H1 (cell line): ENCODE measurements at regions not wholly inside any gene's neighbourhood (a gene's known extent, or its start where the extent isn't known, plus 50 kb on each side); places are given as distances from the start of the nearest gene placed in this dataset.

Source experiments
- CBX8 ChIP-seq: fragments of 300-800, 300-1000 bp; sonication (generic); IDR thresholded peaks from 2 replicates; pipeline ENCODE4 v1.7.1; 2016; ENCODE audit warnings: low read depth, low read length, borderline replicate concordance
- EGR1 ChIP-seq: IDR thresholded peaks from 2 replicates; pipeline ENCODE4 v1.6.1; 2011; ENCODE audit warnings: low read depth, low read length, borderline replicate concordance
- EZH2 ChIP-seq: fragments of 200-600 bp; sonication (generic); IDR thresholded peaks from 2 replicates; pipeline ENCODE4 v1.7.1; 2012; ENCODE audit warnings: low read depth, mild to moderate bottlenecking, moderate library complexity, low read length, inconsistent platforms; ENCODE audit not compliant: severe bottlenecking
- HDAC6 ChIP-seq: IDR thresholded peaks from one replicate; pipeline ENCODE4 v1.7.1; 2012; ENCODE audit warnings: low read depth, mild to moderate bottlenecking, inconsistent platforms, low read length, moderate library complexity
- NANOG ChIP-seq: IDR thresholded peaks from 2 replicates; pipeline ENCODE4 v1.6.1; 2011; ENCODE audit warnings: low read length, low read depth, mild to moderate bottlenecking, inconsistent platforms; ENCODE audit not compliant: insufficient read depth, poor library complexity, severe bottlenecking
- RFX5 ChIP-seq: IDR thresholded peaks from 2 replicates; pipeline ENCODE4 v1.6.1; 2011; ENCODE audit warnings: low read depth, low read length, improper control_type of control experiment, borderline replicate concordance
- SIX5 ChIP-seq: IDR thresholded peaks from 2 replicates; pipeline ENCODE4 v1.6.1; 2011; ENCODE audit warnings: mild to moderate bottlenecking, low read depth, low read length
- TCF12 ChIP-seq: IDR thresholded peaks from 2 replicates; pipeline ENCODE4 v1.6.1; 2011; ENCODE audit warnings: low read depth, mild to moderate bottlenecking, low read length
- USF2 ChIP-seq: IDR thresholded peaks from 2 replicates; pipeline ENCODE4 v1.6.1; 2011; ENCODE audit warnings: low read length, improper control_type of control experiment
- ZNF274 ChIP-seq: IDR thresholded peaks from 2 replicates; pipeline ENCODE4 v1.7.0; 2012; ENCODE audit warnings: low read length, borderline replicate concordance; ENCODE audit errors: extremely low read depth
- TF ChIP-seq, protein P1 (sequence below): fragments of 300-600 bp; sonication (generic); IDR thresholded peaks from 2 replicates; pipeline ENCODE4 v1.7.1; 2012; ENCODE audit warnings: low read length, moderate library complexity, mild to moderate bottlenecking, inconsistent platforms; ENCODE audit not compliant: insufficient replicate concordance

GRCh38 chr17:20783091-20783490, 203.6 kb downstream of the CDRT15L2 start (continued):
- TF ChIP-seq, protein P1, sequence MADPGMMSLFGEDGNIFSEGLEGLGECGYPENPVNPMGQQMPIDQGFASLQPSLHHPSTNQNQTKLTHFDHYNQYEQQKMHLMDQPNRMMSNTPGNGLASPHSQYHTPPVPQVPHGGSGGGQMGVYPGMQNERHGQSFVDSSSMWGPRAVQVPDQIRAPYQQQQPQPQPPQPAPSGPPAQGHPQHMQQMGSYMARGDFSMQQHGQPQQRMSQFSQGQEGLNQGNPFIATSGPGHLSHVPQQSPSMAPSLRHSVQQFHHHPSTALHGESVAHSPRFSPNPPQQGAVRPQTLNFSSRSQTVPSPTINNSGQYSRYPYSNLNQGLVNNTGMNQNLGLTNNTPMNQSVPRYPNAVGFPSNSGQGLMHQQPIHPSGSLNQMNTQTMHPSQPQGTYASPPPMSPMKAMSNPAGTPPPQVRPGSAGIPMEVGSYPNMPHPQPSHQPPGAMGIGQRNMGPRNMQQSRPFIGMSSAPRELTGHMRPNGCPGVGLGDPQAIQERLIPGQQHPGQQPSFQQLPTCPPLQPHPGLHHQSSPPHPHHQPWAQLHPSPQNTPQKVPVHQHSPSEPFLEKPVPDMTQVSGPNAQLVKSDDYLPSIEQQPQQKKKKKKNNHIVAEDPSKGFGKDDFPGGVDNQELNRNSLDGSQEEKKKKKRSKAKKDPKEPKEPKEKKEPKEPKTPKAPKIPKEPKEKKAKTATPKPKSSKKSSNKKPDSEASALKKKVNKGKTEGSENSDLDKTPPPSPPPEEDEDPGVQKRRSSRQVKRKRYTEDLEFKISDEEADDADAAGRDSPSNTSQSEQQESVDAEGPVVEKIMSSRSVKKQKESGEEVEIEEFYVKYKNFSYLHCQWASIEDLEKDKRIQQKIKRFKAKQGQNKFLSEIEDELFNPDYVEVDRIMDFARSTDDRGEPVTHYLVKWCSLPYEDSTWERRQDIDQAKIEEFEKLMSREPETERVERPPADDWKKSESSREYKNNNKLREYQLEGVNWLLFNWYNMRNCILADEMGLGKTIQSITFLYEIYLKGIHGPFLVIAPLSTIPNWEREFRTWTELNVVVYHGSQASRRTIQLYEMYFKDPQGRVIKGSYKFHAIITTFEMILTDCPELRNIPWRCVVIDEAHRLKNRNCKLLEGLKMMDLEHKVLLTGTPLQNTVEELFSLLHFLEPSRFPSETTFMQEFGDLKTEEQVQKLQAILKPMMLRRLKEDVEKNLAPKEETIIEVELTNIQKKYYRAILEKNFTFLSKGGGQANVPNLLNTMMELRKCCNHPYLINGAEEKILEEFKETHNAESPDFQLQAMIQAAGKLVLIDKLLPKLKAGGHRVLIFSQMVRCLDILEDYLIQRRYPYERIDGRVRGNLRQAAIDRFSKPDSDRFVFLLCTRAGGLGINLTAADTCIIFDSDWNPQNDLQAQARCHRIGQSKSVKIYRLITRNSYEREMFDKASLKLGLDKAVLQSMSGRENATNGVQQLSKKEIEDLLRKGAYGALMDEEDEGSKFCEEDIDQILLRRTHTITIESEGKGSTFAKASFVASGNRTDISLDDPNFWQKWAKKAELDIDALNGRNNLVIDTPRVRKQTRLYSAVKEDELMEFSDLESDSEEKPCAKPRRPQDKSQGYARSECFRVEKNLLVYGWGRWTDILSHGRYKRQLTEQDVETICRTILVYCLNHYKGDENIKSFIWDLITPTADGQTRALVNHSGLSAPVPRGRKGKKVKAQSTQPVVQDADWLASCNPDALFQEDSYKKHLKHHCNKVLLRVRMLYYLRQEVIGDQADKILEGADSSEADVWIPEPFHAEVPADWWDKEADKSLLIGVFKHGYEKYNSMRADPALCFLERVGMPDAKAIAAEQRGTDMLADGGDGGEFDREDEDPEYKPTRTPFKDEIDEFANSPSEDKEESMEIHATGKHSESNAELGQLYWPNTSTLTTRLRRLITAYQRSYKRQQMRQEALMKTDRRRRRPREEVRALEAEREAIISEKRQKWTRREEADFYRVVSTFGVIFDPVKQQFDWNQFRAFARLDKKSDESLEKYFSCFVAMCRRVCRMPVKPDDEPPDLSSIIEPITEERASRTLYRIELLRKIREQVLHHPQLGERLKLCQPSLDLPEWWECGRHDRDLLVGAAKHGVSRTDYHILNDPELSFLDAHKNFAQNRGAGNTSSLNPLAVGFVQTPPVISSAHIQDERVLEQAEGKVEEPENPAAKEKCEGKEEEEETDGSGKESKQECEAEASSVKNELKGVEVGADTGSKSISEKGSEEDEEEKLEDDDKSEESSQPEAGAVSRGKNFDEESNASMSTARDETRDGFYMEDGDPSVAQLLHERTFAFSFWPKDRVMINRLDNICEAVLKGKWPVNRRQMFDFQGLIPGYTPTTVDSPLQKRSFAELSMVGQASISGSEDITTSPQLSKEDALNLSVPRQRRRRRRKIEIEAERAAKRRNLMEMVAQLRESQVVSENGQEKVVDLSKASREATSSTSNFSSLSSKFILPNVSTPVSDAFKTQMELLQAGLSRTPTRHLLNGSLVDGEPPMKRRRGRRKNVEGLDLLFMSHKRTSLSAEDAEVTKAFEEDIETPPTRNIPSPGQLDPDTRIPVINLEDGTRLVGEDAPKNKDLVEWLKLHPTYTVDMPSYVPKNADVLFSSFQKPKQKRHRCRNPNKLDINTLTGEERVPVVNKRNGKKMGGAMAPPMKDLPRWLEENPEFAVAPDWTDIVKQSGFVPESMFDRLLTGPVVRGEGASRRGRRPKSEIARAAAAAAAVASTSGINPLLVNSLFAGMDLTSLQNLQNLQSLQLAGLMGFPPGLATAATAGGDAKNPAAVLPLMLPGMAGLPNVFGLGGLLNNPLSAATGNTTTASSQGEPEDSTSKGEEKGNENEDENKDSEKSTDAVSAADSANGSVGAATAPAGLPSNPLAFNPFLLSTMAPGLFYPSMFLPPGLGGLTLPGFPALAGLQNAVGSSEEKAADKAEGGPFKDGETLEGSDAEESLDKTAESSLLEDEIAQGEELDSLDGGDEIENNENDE: no peak
- TF ChIP-seq TCF12 (no peak), CBX8 (no peak), SIX5 (no peak), NANOG (no peak), EZH2 (no peak), HDAC6 (no peak), ZNF274 (no peak), RFX5 (no peak), EGR1 (no peak), USF2 (no peak)
